DND-41 (cell line): ENCODE measurements at regions not wholly inside any gene's neighbourhood (a gene's known extent, or its start where the extent isn't known, plus 50 kb on each side); places are given as distances from the start of the nearest gene placed in this dataset.

ENCODE experiments used
- CTCF ChIP-seq: IDR thresholded peaks from 2 replicates; pipeline ENCODE4 v1.5.1; 2012; ENCODE audit warnings: borderline replicate concordance, low read length, moderate library complexity, mild to moderate bottlenecking; ENCODE audit not compliant: poor library complexity, severe bottlenecking; ENCODE audit errors: extremely low read depth
- EZH2 ChIP-seq: IDR thresholded peaks from 3 replicates; pipeline ENCODE4 v1.6.1; 2012; ENCODE audit warnings: borderline replicate concordance, low read depth, mild to moderate bottlenecking, moderate library complexity, low read length, inconsistent platforms; ENCODE audit not compliant: severe bottlenecking

GRCh38 chr11:72523991-72524390 is 89.7 kb upstream of the CLPB start:
- TF ChIP-seq CTCF (no peak), EZH2 (no peak)
